Activated naive CD4-positive, alpha-beta T cell treated with anti-CD3 and anti-CD28 coated beads, Interleukin-2, amount 10 ng/mL, durations not matched to agents 7 days and 5 days (primary cell): ENCODE measurements at regions not wholly inside any gene's neighbourhood (a gene's known extent, or its start where the extent isn't known, plus 50 kb on each side); places are given as distances from the start of the nearest gene placed in this dataset.
A peak's percentile ranks its signal among the peaks of the same experiment; 100 is the strongest.

ENCODE experiments used
- CTCF ChIA-PET: fragments of 350-600 bp; sonication (Branson Sonifier 250); formaldehyde crosslinking; loops from one replicate; lab custom pipeline; 2021; ENCODE audit warnings: antibody characterized with exemption; lab: Charles Lee
- DNase-seq: peaks from one replicate; pipeline ENCODE4 v3.0.0-alpha.2; 2020
- H3K27ac Mint-ChIP-seq: one replicate; pipeline ENCODE4 v1.8.0; 2021; ENCODE audit warnings: mild to moderate bottlenecking, moderate library complexity, mixed read lengths
- H3K27me3 Mint-ChIP-seq: one replicate; pipeline ENCODE4 v1.8.0; 2021; ENCODE audit warnings: mild to moderate bottlenecking, mixed read lengths
- H3K36me3 Mint-ChIP-seq: one replicate; pipeline ENCODE4 v1.8.0; 2021; ENCODE audit warnings: mixed read lengths
- H3K4me1 Mint-ChIP-seq: one replicate; pipeline ENCODE4 v1.8.0; 2021; ENCODE audit warnings: mixed read lengths
- H3K4me3 Mint-ChIP-seq: one replicate; pipeline ENCODE4 v1.8.0; 2021; ENCODE audit warnings: mild to moderate bottlenecking, moderate library complexity, mixed read lengths
- H3K9me3 Mint-ChIP-seq: one replicate; pipeline ENCODE4 v1.8.0; 2021; ENCODE audit warnings: mixed read lengths

DNA sequence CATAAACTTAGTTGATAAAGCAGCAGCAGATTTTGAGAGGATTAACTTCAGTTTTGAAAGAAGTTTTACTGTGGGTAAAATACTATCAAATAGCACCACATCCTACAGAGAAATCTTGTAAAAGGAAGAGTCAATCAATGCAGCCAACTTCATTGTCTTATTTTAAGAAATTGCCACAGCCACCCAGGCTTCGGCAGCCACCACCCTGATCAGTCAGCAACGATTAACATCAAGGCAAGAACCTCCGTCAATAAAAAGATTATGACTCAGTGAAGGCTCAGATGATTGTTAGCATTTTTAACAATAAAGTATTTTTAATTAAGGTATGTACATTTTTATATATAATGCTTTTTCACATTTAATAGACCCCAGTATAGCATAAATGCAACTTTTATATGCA lies 122.3 kb upstream of the NR4A3 start:
- CTCF ChIA-PET: no interaction called here
- no peaks in the 10 kb centered on the region for H3K36me3 Mint-ChIP-seq
- no peaks in the 10 kb centered on the region for H3K9me3 Mint-ChIP-seq
- no peak for DNase-seq
- H3K27ac Mint-ChIP-seq: no peak overlapping the region
- H3K4me1 Mint-ChIP-seq: no peaks in the 10 kb centered on the region
- no peak overlapping the region for H3K4me3 Mint-ChIP-seq
- peaks cover 8% of the 10 kb centered on the region for H3K27me3 Mint-ChIP-seq

GRCh38 chr9:99712214-99712613 lies 109.5 kb upstream of the NR4A3 start:
- H3K4me3 Mint-ChIP-seq: no peak overlapping the region
- no peak for DNase-seq
- no peak overlapping the region for H3K27ac Mint-ChIP-seq
- CTCF ChIA-PET: no interaction called here
- H3K27me3 Mint-ChIP-seq: no peaks in the 10 kb centered on the region
- H3K9me3 Mint-ChIP-seq: no peaks in the 10 kb centered on the region
- H3K4me1 Mint-ChIP-seq: no peaks in the 10 kb centered on the region
- no peaks in the 10 kb centered on the region for H3K36me3 Mint-ChIP-seq

DNA sequence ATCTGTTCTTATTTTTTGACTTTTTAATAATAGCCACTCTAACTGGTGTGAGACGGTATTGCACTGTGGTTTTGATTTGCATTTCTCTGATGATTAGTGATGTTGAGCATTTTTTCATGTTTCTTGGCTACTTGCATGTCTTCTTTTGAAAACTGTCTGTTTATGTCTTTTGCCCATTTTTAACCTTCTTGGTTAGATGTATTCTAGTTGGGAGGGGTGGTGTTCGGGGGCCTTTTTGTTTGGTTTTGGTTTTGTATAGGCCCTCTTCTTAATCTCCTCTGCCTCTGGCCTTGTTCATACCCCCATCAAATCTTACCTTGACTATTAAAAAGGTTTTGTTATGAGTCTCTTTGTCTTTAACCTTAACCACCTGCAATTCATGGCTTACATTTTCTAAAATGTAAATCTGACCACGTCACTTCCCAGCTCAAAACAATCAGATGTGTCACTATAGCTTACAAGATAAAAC lies 107.8 kb upstream of the NR4A3 start:
- no peak for DNase-seq
- Mint-ChIP-seq H3K4me3 (no peak overlapping the region), H3K27ac (no peak overlapping the region), H3K4me1 (no peaks in the 10 kb centered on the region), H3K9me3 (no peaks in the 10 kb centered on the region), H3K36me3 (no peaks in the 10 kb centered on the region), H3K27me3 (no peaks in the 10 kb centered on the region)
- CTCF ChIA-PET: no interaction called here

DNA sequence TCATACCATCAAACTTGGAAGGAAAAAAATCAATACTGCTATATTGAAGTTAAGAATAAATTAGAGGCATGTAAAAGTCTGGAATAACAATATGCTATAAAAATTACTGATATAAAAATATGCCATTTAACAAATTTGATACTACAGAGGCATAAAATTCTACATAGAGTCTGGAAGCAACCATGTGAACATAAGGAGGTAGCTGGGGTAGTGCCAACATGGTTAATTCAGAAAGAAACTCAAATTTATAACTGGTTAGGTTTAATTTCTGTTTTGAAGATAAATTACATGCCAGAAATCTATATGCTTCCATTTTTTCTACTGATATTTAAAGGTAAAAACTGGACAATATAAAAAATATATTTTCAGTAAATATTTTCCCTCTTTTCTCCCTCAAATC lies 103.1 kb upstream of the NR4A3 start:
- Mint-ChIP-seq H3K9me3 (no peaks in the 10 kb centered on the region), H3K36me3 (no peaks in the 10 kb centered on the region), H3K27me3 (no peaks in the 10 kb centered on the region), H3K27ac (no peak overlapping the region), H3K4me3 (no peak overlapping the region), H3K4me1 (peaks cover 34% of the 10 kb centered on the region)
- no peak for DNase-seq
- CTCF ChIA-PET: interaction anchor here (1.7 kb wide), 1 partner anchor 534 kb away, joined by 4 read pairs; no protein-coding TSS in a partner anchor

- Mint-ChIP-seq H3K4me1 (peaks cover 34% of the 10 kb centered on the region), H3K27me3 (no peaks in the 10 kb centered on the region), H3K36me3 (no peaks in the 10 kb centered on the region), H3K9me3 (no peaks in the 10 kb centered on the region), H3K27ac (peak overlapping the region; percentile 90), H3K4me3 (peak overlapping the region; percentile 53)
- peak; percentile 28 for DNase-seq
- CTCF ChIA-PET: interaction anchor here (0.8 to 1.7 kb wide), 2 partner anchors 42 to 536 kb away, joined by 3 to 4 read pairs; no protein-coding TSS in a partner anchor
Observed at GRCh38 chr9:99720455-99721050, 101.1 kb upstream of the NR4A3 start.

DNA sequence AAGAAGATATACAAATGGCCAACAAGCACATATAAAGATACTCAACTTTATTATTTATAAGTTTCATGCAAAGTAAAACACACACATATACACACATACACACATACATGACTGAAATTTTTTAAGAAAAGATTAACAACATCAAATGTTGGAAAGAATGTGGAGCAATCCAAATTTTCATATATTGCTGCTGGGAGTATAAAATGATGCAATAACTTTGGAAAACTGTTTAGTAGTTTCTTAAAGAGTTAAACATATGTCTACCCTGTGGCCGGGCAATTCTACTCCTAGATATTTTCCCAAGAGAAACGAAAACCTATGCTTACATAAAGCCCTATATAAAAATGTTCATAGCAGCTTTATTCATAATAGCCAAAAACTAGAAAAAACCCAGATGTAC lies 99.8 kb upstream of the NR4A3 start:
- no peak for DNase-seq
- Mint-ChIP-seq H3K4me3 (no peak overlapping the region), H3K27ac (no peak overlapping the region), H3K4me1 (peaks cover 34% of the 10 kb centered on the region), H3K9me3 (no peaks in the 10 kb centered on the region), H3K27me3 (no peaks in the 10 kb centered on the region), H3K36me3 (no peaks in the 10 kb centered on the region)
- CTCF ChIA-PET: no interaction called here

DNA sequence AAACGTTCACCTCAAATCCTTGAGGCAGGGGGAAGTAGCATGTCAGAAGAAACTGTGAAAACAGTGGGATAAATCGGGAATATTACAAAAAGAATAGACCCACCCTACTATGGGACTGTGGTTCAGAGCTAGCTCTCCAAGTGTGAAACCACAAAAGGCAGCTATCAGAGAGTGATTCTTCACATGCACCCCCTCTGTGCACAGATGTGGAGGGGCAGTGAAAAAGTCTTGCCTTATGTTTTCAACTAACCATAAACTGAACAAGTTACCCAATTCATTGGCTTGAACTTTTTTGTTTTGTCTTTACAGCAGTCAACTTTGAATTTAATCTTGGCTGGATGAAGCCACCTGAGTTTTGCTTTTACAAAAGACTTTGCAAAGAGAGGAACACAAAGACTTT lies 98.8 kb upstream of the NR4A3 start:
- H3K4me3 Mint-ChIP-seq: no peak overlapping the region
- H3K27ac Mint-ChIP-seq: no peak overlapping the region
- H3K27me3 Mint-ChIP-seq: no peaks in the 10 kb centered on the region
- H3K36me3 Mint-ChIP-seq: no peaks in the 10 kb centered on the region
- H3K9me3 Mint-ChIP-seq: no peaks in the 10 kb centered on the region
- DNase-seq: no peak
- H3K4me1 Mint-ChIP-seq: peaks cover 34% of the 10 kb centered on the region
- CTCF ChIA-PET: no interaction called here

- Mint-ChIP-seq H3K9me3 (no peaks in the 10 kb centered on the region), H3K27ac (no peak overlapping the region), H3K36me3 (no peaks in the 10 kb centered on the region), H3K4me3 (no peak overlapping the region), H3K4me1 (peaks cover 30% of the 10 kb centered on the region), H3K27me3 (no peaks in the 10 kb centered on the region)
- no peak for DNase-seq
- CTCF ChIA-PET: no interaction called here
Observed at GRCh38 chr9:99724640-99725039, 97.0 kb upstream of the NR4A3 start.

- H3K27me3 Mint-ChIP-seq: no peaks in the 10 kb centered on the region
- no peaks in the 10 kb centered on the region for H3K9me3 Mint-ChIP-seq
- no peak overlapping the region for H3K4me3 Mint-ChIP-seq
- no peak overlapping the region for H3K27ac Mint-ChIP-seq
- no peaks in the 10 kb centered on the region for H3K36me3 Mint-ChIP-seq
- H3K4me1 Mint-ChIP-seq: peaks cover 18% of the 10 kb centered on the region
- CTCF ChIA-PET: no interaction called here
- DNase-seq: no peak
Observed at GRCh38 chr9:99725852-99726251, 95.8 kb upstream of the NR4A3 start.

GRCh38 chr9:99726758-99727157 lies 94.9 kb upstream of the NR4A3 start:
- H3K27ac Mint-ChIP-seq: no peak overlapping the region
- H3K9me3 Mint-ChIP-seq: no peaks in the 10 kb centered on the region
- no peak overlapping the region for H3K4me3 Mint-ChIP-seq
- no peaks in the 10 kb centered on the region for H3K36me3 Mint-ChIP-seq
- DNase-seq: no peak
- CTCF ChIA-PET: no interaction called here
- H3K27me3 Mint-ChIP-seq: peaks cover under 1% of the 10 kb centered on the region
- H3K4me1 Mint-ChIP-seq: peaks cover 13% of the 10 kb centered on the region

DNA sequence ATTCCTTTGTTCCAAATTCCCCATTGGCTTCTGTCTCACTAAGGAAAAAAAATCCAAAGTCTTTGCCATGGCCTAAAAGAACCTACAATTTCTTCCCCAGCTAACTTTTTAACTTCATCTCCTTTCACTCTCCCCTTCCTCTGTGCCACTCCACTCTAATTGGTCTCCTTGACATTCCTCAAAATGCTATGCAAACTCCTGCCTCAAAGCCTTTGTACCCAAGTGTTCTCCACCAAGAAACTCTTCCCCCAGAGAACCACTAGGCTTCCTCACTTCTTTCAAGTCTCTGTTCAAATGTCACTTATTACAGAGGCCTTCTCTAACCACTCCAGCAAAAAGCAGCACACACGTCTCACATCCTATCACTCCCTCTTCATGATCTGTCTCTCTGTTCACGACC lies 91.6 kb upstream of the NR4A3 start:
- Mint-ChIP-seq H3K4me1 (peaks cover 2% of the 10 kb centered on the region), H3K27ac (no peak overlapping the region), H3K9me3 (no peaks in the 10 kb centered on the region), H3K4me3 (no peak overlapping the region), H3K36me3 (no peaks in the 10 kb centered on the region), H3K27me3 (peaks cover 12% of the 10 kb centered on the region)
- DNase-seq: no peak
- CTCF ChIA-PET: no interaction called here

- DNase-seq: no peak
- no peak overlapping the region for H3K27ac Mint-ChIP-seq
- no peaks in the 10 kb centered on the region for H3K36me3 Mint-ChIP-seq
- no peak overlapping the region for H3K4me3 Mint-ChIP-seq
- CTCF ChIA-PET: no interaction called here
- H3K4me1 Mint-ChIP-seq: peaks cover 2% of the 10 kb centered on the region
- H3K9me3 Mint-ChIP-seq: no peaks in the 10 kb centered on the region
- peaks cover 12% of the 10 kb centered on the region for H3K27me3 Mint-ChIP-seq
Observed at GRCh38 chr9:99731950-99732349, 89.7 kb upstream of the NR4A3 start.

DNA sequence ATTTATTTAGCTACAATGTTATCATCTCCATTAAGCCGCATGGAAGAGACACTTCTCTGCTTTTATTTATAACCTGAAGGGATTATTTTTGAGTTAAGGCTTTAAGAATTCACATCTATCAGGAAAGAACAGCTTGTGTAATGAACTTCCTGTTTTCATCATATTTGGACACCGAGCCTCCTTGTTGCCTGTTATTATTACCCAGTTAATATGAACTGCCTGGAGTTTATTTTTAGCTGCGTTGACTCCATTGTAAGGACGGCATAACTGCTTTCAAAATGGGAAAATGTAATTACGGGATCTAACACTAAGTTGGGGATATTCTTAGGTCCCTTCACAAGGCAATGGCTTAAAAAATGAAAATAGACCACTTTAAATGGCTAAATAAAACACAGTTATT lies 89.0 kb upstream of the NR4A3 start:
- Mint-ChIP-seq H3K36me3 (no peaks in the 10 kb centered on the region), H3K27me3 (peaks cover 15% of the 10 kb centered on the region), H3K9me3 (no peaks in the 10 kb centered on the region), H3K27ac (no peak overlapping the region), H3K4me1 (peaks cover 2% of the 10 kb centered on the region), H3K4me3 (no peak overlapping the region)
- CTCF ChIA-PET: no interaction called here
- DNase-seq: no peak

DNA sequence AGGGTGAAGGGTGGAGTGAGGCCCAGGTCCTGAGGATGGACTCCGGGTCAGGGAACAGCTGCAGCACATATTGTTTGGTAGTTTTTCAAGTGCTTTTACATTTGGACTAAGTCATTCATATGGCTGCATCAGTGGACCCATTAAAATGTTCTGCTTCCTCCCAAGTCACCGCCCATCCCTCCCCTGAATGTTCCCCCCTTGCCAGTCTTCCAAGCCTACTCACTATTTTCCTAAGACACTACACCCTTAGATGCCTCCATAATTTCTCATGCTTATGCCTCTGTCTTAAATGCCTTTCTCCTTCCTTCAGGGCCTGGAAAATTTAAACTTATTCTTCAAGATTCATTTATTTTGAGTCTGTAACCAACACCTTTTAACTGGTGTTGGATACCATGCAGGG lies 86.6 kb upstream of the NR4A3 start:
- H3K36me3 Mint-ChIP-seq: no peaks in the 10 kb centered on the region
- CTCF ChIA-PET: no interaction called here
- peaks cover 2% of the 10 kb centered on the region for H3K4me1 Mint-ChIP-seq
- peaks cover 16% of the 10 kb centered on the region for H3K27me3 Mint-ChIP-seq
- no peak overlapping the region for H3K27ac Mint-ChIP-seq
- H3K9me3 Mint-ChIP-seq: no peaks in the 10 kb centered on the region
- H3K4me3 Mint-ChIP-seq: no peak overlapping the region
- DNase-seq: no peak

- Mint-ChIP-seq H3K27me3 (peaks cover 16% of the 10 kb centered on the region), H3K27ac (no peak overlapping the region), H3K4me1 (peaks cover 2% of the 10 kb centered on the region), H3K9me3 (no peaks in the 10 kb centered on the region), H3K4me3 (no peak overlapping the region), H3K36me3 (no peaks in the 10 kb centered on the region)
- DNase-seq: no peak
- CTCF ChIA-PET: no interaction called here
Observed at GRCh38 chr9:99736291-99736690, 85.4 kb upstream of the NR4A3 start.
